Activated CD8-positive, alpha-beta memory T cell treated with anti-CD3 and anti-CD28 coated beads for 48 hours (primary cell): ENCODE measurements at regions not wholly inside any gene's neighbourhood (a gene's known extent, or its start where the extent isn't known, plus 50 kb on each side); places are given as distances from the start of the nearest gene placed in this dataset.

ENCODE experiments used
- DNase-seq, 3 experiments: peaks; one replicate each; pipeline ENCODE4 v3.0.0-alpha.2; 2020; ENCODE audit warnings: low read depth in 2 of 3, low spot score in 2 of 3

DNA sequence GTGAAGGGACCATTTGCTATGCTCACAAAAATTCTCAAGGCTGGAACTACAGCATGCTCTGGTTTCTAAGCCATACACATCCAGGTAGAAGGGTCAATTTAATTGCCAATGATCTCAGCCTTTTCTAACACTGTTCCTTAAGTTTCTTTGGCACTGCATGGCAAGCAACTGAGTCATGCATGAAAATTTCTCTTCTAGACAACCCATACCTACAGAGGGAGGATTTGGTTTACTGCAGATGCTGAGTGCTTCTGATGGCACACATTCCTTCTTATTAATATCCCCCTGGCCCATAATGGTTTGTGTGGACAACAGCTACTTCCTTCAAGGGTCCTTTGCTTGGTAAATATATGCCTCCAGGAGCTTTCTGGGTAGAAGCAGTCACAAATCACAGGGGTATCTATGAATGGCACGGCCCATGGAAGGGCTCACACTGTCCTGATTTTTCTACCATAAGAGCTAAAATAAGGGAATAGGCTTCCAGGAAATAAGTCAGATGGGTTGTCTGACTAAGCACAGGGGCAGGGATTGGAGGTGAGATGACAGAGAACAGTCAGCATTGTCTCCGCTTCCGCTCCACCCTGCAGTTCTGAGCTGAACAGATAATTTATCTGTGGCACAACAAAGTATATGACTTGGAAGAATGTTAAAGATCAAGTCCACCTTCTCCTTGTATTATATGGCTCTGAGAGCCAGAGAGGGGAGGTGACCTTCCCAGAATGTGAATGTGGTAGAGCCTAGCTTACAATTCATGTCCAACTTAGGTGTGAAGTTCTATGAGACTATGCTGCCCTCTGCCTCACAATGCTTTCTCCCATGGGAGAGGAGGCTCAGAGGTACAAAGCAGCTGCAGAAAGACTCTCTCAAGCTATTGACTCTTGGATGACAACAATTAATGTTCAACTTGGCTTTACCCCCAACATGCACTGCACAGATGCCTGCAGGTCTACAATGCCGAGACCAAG, 199.2 kb upstream of the TNP1 start:
- DNase-seq, result no peak

DNA sequence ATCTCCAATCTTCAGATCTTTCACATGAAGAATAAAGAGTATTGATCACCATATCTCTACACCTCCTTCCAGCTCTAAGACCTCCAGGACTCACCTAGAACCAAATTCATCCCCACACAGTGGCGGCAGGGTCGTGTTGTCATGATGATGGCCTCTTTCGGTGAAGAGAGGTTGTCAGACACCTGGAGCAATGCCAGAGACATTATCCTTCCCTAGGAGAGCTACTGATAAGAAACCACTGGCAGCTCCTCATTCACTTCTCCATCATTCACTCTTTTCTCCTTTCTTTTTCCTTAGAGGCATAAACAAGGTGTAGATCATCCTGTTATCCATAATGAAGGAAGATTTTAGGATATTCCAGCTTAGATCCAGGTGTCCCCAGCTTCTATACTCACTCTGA, 197.9 kb upstream of the TNP1 start:
- no peak for DNase-seq

DNA sequence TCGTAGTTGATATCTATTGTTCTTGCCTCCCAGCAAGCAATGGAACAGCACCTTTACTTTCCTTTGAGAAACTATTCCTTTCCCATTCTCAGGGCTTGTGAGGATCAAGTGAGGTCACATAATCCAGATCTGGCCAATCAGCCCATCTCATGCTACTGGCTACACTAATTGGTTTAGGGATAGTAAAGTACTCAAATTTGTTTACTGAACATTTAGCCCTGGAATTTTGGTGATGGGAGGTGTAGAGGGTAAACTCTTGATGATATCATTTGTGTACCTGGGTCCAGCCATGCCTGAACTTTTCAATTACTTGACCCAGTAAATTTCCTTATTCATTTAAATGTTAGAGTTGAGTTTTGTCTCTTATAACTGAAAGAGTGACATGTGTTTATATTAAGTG, 195.8 kb upstream of the TNP1 start:
- DNase-seq, result no peak

DNA sequence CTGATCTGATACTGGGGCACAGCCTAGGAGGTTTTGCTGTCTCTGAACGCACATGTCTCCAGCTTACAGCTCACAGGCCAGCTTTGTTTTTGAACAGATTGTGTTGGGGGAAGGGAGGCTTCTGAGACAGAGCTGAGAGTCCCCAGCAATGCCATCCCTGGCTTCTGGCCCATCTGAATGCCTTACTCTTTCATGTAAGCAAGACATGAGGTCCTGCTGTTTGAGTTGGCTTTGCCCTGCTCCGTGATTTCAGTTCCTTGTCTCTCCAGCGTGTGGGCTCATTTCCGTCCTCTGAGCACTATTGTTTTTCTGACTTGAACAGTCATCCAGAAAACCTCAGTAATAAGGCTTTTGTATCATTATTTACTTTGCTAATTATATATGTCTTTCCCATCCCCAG, 194.9 kb upstream of the TNP1 start:
- DNase-seq, result no peak

DNA sequence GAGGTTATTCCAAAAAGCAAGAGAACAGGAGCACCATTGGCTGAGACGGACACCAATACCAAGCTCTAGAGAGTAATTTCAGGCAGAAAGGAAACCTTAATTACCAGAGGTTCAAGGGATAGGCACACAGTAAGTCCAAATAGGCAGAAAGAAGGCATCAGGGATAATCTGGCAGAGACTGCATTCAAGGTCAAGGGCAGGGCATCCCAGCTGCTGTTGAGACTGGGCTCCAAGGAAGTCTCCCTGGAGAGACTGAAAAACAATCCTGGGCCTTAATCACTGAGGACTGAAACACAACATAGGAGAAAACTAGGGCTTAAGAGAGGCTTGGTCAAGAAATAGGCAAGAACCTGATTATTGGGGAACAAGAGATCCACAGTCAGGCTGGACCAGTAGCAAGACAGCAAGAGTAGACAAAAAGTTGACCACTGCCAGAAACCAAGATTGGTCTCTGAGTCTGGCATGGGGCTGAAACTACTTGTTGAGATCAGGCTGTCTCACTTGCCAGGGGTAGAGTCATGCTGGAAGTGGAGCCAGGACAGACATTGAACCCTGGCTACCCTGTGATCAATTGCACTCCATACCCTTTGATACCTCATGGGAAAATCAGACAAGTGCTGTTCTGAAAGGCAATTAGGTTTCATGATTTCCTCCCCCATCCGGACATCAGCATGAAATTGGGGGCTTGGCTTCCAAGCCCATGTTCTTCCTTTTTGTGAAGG, 193.2 kb upstream of the TNP1 start:
- DNase-seq, result no peak

DNA sequence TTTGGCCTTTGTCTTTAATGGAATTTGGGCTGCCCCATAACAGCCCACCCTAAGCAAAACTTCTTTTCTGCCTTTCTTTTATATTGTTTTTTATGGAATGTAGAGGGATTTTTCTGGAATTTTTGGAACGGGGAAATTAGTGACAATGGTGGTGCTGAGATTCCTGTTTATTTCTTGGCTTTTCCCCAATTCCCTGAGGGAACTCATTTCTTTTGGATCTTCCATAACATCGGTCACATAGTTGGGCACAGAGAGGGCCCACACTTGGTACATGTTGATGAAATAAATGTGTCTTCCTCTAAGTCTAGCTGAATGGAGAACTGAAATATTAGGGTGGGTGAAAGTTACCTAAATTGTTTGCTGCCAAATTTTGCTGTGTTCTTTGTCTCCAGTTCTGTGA, 191.6 kb upstream of the TNP1 start:
- DNase-seq, result no peak

DNA sequence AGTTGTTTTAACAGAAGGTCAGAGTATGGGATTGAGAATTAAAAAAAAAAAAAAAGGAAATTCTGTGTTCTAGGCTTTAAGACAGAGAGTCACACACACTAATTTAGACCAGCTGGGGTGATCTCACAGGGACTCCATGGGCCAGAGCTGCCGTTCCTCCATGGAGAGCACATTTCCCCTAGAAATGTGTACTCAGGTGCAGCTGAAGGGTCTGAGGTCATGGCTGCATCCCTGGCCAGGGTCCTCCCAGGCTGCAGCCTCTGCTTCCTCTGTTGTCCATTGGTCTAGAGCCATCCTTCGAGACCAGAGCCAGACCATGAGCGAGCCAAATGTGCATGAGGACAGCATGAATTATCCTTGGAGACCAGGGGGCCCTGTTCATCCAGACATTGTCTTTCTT, 190.1 kb upstream of the TNP1 start:
- DNase-seq, result no peak

DNA sequence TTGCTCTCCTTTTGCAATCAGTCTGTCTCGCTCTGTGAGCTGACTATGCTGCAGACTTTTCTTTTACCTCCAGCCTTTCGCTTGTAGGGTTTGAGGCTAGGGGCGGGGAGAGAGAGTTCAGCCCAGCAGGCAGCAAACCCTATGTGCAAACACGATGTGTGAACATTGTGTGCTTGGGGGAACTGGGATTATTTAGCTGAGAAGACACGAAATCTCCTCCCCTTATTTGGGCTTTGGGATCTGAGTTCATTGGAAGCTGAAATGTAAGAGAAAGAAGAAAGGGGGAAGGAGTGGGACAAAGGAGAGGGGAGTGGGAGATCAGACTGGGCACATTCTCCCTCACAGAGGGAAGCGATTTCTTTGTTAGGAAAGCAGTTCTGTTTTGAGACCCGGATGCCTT, 189.6 kb upstream of the TNP1 start:
- no peak for DNase-seq

DNA sequence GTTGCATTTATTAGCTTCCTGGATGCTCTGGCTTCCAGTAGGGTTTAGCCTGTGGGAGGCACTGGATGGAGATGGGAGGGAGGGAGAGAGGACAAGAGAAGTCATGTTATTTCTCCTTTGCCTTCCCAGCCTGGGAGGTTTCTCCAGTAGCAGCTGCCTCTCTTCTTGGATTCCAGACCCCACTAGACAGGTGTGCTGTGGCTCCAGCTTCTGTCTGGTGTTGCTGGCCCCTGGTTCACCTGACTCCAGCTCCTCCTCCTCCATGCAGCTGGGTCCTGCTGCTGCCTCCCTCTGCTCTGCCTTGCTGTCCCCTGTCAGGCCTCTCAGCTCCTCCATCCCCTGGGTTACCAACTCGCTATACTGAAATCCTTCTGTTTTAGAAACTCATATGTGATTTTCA, 188.9 kb upstream of the TNP1 start:
- DNase-seq, result no peak

DNA sequence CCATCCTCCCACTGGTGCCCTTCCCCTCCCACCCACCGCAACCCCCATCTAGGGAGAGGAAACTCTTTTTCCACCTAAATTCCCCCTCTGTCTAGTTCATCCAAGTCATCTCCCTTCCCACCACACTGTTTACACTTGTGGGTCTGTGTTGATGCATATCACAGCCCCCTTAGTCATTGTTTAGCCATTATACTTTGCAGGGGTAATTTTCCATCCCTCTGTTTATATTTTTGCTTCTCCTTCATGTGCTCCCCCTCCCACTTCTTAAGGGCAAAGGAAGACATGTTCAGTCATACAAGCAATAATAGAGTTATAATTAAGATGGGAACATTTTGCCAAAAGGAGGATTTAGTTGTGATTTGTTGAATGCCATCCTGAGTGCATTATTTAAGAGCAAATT, 187.8 kb upstream of the TNP1 start:
- DNase-seq, result no peak

DNA sequence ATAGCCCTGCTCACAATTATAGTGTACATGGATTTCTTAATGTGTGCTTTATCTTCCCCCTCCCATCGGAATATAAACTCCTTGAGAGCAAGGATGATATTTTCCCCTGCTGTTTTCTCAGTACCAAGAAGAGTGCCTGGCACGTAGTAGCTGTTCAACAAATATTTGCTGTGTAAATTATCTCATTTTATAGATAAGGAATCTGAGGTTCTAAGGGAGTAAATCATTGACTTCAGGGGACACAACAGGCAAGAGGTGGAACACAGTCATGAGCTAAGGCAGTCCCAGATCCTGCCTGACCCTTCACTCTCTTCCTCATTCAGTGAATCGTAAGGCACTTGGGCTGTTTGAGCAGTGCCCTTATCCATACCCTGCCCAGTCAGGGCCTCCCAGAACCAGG, 187.3 kb upstream of the TNP1 start:
- DNase-seq, result no peak

DNA sequence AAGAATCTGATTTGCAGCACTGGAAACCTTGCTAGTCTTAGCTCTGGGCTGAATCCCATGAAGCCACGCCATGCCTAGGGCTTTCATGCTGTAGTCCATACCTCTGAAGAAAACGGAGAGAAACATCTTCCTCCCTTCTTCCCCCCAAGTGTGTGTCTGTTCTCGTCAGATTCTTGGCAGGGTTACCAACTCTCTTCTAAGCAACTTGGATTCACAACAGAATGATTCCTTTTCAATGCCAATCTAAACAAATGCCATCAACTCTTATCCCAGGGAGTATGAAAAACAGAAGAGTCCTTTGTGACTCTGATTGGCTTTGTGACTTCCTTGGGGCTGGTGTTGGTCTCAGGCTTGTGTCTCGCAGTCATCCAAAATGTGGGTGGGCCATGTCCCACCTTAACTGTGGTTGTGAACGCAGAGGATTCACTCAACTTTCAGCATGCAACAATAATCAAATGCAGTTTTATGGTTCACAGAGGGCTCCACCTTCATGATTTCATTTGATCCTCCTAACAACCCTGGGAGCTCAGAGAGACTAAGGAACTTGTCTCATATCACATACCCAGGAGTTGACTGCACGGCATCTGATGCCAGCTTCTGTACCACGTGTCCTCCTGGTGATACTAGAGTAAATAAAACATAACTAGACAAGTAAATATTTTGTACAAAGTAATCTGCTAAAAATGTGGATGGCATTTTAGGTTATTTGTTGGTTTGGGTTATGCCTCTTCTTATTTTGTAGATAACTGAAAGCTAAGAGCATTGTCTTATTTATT, 186.0 kb upstream of the TNP1 start:
- DNase-seq, result no peak

DNA sequence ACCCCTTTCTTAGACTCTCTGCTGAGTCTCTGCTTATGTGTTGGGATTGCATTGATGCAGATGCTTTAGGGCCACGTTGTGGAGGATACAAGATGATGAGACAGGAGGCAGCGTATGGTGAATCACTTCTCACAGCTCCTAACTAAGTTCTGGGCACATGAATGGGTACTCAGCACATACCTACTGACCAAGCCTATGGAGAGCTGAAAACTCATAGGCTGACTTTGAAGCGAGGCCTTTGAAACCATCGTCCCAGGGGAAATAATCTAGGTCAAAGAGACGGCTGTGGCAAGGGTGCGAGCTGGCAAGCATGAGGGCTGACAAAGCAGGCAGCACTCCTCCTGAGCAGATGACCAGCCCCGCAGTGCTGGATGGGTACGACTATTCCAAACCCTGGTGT, 180.2 kb upstream of the TNP1 start:
- no peak for DNase-seq

DNA sequence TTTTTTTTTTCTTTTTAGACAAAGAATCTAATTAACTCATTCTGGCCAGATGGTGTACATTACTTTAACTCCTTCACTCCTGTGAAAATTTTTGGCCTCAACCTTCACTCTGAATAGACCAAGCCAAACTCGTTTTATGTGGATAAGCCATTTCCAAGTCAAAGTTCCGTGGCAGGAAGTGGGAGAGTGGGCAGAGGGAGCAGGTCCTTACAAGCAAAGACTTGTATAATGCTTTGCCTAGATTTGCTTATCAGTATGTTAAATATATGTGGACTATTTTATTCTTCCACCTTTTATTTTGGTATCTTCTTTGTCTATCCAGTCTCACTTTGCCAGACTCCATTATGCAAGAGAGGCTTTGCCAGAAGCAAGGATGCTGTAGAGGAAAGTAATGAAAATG, 178.1 kb upstream of the TNP1 start:
- DNase-seq, result no peak

DNA sequence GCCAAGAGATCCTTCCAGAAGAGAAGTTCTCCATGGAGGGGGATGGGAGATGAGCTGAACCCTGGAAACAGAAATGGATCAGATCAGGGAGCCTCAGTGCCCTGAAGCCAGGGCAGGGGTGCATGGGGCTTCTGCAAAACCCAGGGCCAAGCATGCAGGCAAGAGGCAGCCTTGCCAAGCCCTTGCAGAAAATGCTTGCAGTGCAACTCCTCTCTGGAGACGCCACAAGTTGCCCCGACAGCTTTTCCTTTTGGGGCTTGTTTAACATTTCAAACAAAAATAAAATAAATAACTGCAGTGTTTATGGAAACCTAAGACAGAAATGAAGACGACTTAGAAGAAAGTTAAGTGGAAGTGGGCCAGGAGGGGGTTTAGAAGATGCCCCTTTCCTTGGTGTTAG, 177.5 kb upstream of the TNP1 start:
- DNase-seq, result no peak

DNA sequence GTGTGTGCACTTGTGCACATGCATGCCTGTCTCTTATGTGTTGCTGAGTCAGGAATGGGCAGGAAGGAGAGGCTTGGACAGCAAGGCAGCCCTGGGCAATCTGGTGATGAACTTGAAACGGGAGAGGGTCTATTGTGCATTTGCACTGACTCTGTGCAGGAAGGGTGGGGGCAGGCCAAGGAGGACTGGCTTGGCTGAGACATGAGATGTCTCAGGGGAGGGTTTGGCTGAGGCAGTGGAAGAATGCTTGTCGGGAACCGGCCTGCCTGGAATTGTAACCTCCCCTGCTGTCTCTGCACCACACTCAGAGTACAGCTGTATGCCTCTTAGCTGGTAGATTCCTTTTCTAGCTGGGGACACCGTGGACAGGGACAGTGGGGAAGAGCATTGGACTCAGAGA, 176.1 kb upstream of the TNP1 start:
- DNase-seq, result no peak

DNA sequence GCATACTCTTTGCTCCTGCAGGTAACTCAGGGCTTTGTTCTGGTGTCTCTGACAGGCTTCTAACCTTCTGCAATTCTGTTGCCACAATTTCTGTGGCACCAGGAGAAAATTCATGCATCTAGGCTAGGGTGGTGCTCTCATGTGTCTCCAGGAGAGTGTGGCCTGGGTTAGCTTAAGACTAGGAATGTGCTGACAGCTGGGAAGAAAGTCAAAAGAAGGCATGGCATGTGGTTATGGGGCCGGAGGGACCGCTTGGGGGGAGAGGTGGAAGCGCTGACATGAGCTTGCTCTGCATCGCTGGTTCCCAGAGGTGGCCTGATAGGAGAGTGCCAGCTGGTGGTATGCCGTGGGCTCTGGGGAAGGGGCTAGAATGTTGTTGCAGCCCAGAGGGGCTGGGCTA, 173.3 kb upstream of the TNP1 start:
- DNase-seq, result no peak

DNA sequence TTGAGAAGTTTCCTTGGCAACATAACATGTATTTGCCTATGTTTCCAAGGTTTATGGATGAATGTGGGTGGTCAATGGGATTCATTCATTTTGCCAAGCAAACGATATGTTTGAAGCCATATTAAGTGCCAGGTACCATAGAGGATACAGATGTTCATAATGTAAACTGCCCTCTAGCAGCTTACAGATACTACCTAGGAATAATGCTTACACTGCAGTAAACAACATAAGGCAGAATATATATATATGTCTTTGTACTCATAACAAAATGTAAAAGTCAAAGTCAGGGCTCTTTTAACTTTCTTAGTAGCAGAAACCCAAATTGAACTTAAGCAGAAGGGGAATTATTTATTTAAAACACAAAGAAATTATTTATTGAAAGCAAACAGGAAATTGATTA, 171.6 kb upstream of the TNP1 start:
- DNase-seq, result no peak

DNA sequence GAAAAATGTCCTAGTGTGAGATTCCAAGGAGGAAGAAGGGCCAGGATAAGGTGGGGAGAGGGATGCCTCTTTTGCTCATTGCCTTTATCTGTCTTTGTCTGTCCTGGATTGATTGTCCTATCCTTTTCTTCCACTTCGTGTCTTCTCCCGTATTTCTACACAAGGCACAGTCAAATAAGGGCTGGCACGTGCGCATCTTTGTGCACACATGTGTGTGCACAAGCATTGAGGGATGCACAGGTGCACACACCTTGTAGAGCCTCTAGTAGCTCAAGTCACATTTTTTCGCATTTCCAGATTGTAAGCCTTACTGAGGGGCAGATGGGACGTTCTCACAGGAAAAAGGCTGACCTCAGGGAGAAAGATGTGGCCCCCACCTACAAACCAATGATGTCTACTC, 170.2 kb upstream of the TNP1 start:
- DNase-seq, result no peak

DNA sequence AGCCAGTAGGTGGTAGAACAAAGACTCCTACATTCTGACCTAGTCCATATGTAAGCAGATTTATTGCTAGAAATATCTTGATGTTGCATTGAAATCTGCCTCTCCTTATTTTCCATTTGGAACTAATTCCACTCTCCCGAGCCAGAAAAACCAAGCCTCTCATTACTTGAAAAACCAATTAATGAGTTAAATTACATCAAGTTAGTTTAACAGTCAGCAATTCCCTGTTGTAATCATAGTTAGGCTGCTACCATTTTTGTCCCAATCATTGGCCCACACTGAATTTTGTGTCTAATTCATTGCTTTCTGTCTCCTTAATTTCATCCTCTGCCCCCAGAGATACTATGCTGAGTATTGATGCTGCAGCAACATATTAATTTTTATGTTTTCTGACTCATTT, 168.3 kb upstream of the TNP1 start:
- DNase-seq, result no peak

DNA sequence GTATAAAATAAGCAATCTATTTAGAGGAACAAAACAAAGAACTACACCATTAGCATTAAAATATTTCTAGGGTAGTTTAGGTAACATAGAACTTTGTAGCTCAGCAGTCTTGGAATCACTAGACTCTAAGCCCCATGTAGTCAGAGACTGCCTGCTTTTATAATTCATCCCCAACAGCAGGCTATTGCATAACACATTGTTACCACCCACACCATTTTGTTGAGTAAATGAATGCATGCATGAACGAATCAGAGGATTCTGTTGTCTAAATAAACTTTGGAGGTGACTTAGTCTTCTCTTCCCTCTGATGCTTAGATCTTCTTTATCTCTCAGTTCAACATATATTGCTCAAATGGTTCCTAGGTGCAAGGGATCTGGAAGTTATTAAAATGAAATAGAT, 167.6 kb upstream of the TNP1 start:
- no peak for DNase-seq

DNA sequence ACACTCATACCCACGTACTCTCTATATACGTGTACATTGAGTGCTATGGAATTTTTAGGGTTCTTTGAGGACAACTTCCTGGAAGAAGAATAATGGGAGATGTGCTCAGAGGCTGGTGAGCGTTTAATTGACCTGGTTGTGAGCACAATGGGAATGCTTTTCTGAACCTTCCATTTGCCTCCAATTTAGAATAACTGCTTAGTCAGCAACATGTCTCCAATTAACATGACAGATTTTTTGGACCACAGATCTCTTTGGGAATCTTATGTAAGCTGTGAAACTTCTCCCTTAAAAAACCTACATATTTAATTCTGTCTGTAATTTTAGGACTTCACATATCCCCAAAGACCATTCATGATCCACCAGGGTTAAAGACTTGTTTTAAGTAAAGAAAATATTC, 166.7 kb upstream of the TNP1 start:
- DNase-seq, result no peak
